ENCODE measurements at regions not wholly inside any gene's neighbourhood (a gene's known extent, or its start where the extent isn't known, plus 50 kb on each side); places are given as distances from the start of the nearest gene placed in this dataset.

DNA sequence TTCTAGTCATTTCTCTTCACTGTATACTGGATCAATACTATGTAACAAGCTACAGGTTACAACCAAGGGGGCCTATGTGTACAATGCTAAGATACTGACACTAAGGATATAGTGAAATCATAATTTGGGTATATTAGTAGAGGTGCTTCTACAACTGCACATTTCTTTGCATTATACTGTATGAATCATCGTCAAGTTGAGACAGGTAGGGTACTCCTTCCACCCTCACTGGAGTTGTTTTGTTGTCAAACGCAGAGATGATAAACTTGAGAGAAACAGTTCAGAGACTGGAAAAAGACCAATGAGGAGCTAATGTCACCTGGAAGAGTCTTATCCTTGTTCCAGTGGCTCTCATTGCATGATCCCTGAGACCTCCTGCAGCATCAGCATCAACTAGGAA, 208.2 kb upstream of the PRPS1L1 start:
- intact Hi-C loops (cut with micrococcal nuclease), result no loop called here
- H3K4me3 ChIP-seq (replicated peaks in 1 of 3; ENCODE audit: insufficient read depth in 1 of 3, low read depth in 1 of 3, low read length in 3 of 3), result no peak overlapping the region
- no peaks in the 10 kb centered on the region for H3K4me1 ChIP-seq (ENCODE audit: control insufficient read depth, extremely low read depth, insufficient read depth, low read length)
- ChIA-PET CTCF (no interaction called here), POLR2A (interaction anchor here (0.6 kb wide), 1 partner anchor 138 kb away, joined by 4 read pairs; no protein-coding TSS in a partner anchor)
- no peaks in the 10 kb centered on the region for H3K36me3 ChIP-seq (ENCODE audit: control insufficient read depth in 2 of 2, extremely low read depth in 1 of 2, insufficient read depth in 2 of 2, low read length in 2 of 2)
- DNase-seq (ENCODE audit: low read depth, low spot score), result no peak
- H2AFZ ChIP-seq (ENCODE audit: low read depth, low read length), result no peak overlapping the region
- no peak overlapping the region for H3K4me2 ChIP-seq (ENCODE audit: insufficient read depth, low read length)
- H3K9ac ChIP-seq (replicated peaks; ENCODE audit: extremely low read depth, insufficient read depth, low read length), result no peak overlapping the region
- no peaks in the 10 kb centered on the region for H3K9me1 ChIP-seq (replicated peaks; ENCODE audit: control insufficient read depth, extremely low read depth, insufficient read depth, low read length)
- no TSS peak for BruUV-seq (replicated peaks)
- H4K20me1 ChIP-seq (replicated peaks; ENCODE audit: control insufficient read depth, extremely low read depth, insufficient read depth, low read length), result no peaks in the 10 kb centered on the region
- no peak overlapping the region for H3K27ac ChIP-seq (ENCODE audit: insufficient read depth, low read depth, low read length)
- dilution Hi-C loops (cut with MboI; ENCODE audit: extremely low pct_ligation_motif_present, low sequenced_read_pairs), result no loop called here
- no peak for TF ChIP-seq FOS (IDR thresholded peaks at IDR 0.05; ENCODE audit: borderline replicate concordance, insufficient read depth, low read length)
- no peak for TF ChIP-seq MAX (IDR thresholded peaks at IDR 0.05; ENCODE audit: insufficient read depth, insufficient read length)
- no peak for TF ChIP-seq JUN (IDR thresholded peaks at IDR 0.05; ENCODE audit: borderline replicate concordance, insufficient read depth, insufficient read length, low read depth)
- TF ChIP-seq MYC (IDR thresholded peaks at IDR 0.05; ENCODE audit: low read depth, low read length), result no peak
- TF ChIP-seq EZH2 (IDR thresholded peaks at IDR 0.05; ENCODE audit: borderline replicate concordance, low read depth, low read length, severe bottlenecking), result no peak
- TF ChIP-seq GATA2 (IDR thresholded peaks at IDR 0.05; ENCODE audit: insufficient read depth, insufficient read length, low read depth, low read length), result no peak
- no peak for TF ChIP-seq CTCF (IDR thresholded peaks at IDR 0.05; ENCODE audit: extremely low read depth in 1 of 2, insufficient read depth in 1 of 2, low read depth in 1 of 2, low read length in 2 of 2)
- no peak for TF ChIP-seq POLR2A (IDR thresholded peaks at IDR 0.05; ENCODE audit: low read depth, low read length)
- no peak for TF ChIP-seq POLR2AphosphoS5 (IDR thresholded peaks at IDR 0.05; ENCODE audit: insufficient read depth, low read depth, low read length)
- FAIRE-seq, result no peak
- H3K27me3 ChIP-seq (ENCODE audit: control insufficient read depth in 2 of 2, insufficient read depth in 2 of 2, low read length in 2 of 2), result no peaks in the 10 kb centered on the region
- H3K9me3 ChIP-seq (replicated peaks; ENCODE audit: control insufficient read depth, insufficient read depth, low read length), result no peaks in the 10 kb centered on the region
- no peaks in the 10 kb centered on the region for H3K79me2 ChIP-seq (ENCODE audit: control insufficient read depth, insufficient read depth, low read length)

Data from endothelial cell of umbilical vein (primary cell).